ENCODE measurements at regions not wholly inside any gene's neighbourhood (a gene's known extent, or its start where the extent isn't known, plus 50 kb on each side); places are given as distances from the start of the nearest gene placed in this dataset.

DNA sequence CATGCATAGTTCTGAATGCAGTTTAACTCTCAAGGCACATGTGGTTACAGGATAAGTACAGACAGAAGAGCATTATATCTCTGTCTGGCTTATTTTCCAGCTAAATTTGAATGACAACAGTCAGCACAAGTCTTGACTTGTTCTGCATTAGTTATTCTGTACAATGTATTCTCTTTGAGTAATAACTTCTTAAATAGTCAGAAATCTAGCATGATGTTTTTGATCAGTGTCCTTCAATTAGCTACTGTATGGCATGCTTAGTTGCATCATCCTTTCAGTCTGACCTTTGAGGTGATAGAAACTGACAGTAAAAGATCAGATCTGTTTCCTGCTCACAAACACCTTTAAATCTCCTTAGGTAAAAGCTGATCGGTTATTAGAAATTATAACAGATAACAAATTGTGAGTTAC, 118.1 kb downstream of the ARL4A start:
- TF ChIP-seq POLR2AphosphoS5 (IDR thresholded peaks at IDR 0.05; ENCODE audit: borderline replicate concordance, low read depth, low read length) (no peak), EZH2 (IDR thresholded peaks at IDR 0.05) (no peak), FOXP2 (optimal IDR thresholded peaks at IDR 0.05; ENCODE audit: control extremely low read depth, extremely low read length, insufficient read depth) (no peak)
